ENCODE measurements at regions not wholly inside any gene's neighbourhood (a gene's known extent, or its start where the extent isn't known, plus 50 kb on each side); places are given as distances from the start of the nearest gene placed in this dataset.

DNA sequence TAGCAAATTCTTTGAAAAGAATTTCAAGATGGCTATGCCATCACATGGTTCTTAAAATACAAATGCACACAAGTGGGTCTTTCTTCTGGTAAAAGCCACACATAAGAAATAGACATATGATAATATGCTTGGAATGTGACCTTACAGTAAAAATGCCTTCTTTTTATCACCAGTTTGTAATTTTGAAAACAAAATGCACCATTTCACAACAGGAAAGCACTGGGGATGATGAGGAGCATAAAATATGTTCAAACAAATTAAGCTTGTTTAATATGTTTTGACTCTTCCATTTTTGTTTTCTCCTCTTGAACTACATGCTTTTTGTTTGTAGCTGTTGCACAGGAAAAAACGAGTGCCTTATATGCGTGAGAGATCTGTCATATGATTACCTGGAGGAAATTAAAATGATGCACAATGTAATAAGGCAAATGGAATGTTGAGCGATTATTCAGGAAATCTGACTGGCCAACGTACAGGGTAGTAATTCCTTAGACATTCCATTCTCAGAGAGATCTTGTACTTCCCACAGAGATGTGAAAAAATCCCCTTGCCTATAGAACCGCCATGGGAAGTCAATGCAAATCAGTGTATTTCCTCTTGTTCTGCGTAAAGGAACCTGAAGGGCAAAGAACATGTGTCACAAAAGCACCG lies 911.6 kb downstream of the TFAP2A start:
- no peak for TF ChIP-seq CTCF (IDR thresholded peaks at IDR 0.05; ENCODE audit: insufficient read depth, low read depth, low read length)
- TF ChIP-seq EZH2 (IDR thresholded peaks at IDR 0.05; ENCODE audit: insufficient read depth, low read length): no peak
